ENCODE measurements at regions not wholly inside any gene's neighbourhood (a gene's known extent, or its start where the extent isn't known, plus 50 kb on each side); places are given as distances from the start of the nearest gene placed in this dataset.
"Not testable (repeated sequence)": the region's sequence is repeated elsewhere in the genome, so short reads cannot be mapped to it uniquely, and the experiment has no call there.

GRCh38 chr5:42090162-42090561 is 165.1 kb downstream of the FBXO4 start:
- DNase-seq, result no peak

DNA sequence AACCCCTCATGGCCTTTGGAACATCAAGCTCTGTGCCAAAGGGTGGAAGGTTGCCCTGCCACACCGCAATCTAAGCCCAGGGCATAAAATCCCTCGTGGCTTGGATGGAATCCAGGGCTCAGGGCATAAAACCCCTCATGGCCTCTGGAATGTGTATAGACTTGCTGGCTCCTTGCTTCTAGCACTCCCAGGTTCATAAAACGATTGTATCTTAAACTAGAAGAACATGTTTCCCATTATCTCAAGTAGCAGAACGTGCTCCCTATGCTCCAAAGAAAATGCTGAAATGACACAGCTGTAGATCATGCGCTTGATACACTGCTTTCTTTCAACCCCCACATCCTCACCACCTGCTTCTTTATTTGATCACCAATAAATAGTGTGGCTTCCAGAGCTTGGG is 174.8 kb downstream of the FBXO4 start:
- not testable (repeated sequence) for DNase-seq

- DNase-seq, result no peak
Measured at GRCh38 chr5:42108468-42108867, 183.4 kb downstream of the FBXO4 start.

DNA sequence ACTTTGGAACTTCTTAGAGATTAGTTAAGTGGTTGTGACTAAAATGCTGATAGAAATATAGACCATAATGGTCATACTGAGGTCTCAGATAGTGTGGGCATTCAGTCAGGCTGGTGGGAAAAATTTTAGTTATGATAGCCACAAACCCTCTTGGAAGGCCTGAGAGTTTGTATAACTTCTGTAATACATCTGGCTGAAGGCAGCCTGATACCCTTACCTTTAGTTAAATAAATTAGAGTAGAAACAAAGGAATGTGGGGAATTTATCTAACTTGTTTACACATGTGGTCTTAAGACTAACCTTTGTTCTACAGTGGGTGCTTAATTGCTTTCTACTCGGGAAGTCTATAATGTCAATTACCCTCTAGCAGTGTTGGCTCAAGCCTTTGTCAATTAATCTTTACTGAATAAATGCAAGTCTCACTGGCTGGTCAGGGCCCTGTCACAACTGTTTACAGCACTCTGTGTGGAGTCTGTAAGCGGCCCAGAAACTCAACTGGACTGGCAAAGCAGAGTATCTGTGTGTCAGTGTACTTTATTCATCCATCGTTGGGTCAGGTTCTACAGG is 184.0 kb downstream of the FBXO4 start:
- no peak for DNase-seq

GRCh38 chr5:42115721-42116120 is 190.6 kb downstream of the FBXO4 start:
- not testable (repeated sequence) for DNase-seq

GRCh38 chr5:42120070-42120469 is 195.0 kb downstream of the FBXO4 start:
- DNase-seq, result no peak

GRCh38 chr5:42121401-42121800 is 196.3 kb downstream of the FBXO4 start:
- DNase-seq, result no peak

DNA sequence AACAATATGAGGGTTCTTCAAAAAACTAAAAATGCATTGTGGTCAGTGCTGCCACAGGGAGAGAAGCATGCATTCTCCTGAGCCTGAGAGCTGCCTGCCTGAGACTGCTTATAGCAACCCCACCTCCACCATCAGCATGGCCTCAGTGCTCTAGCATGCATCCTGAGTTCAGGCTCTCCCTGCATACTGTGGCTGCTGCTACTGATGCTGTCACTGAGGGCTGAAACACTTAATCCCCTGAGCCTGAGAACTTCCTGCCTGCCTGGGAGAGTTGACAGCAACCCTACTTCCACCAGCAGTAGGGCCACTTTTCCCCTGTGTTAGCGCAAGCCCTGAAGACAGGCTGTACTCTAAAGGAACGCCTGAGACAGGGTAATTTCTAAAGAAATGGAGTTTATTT is 206.0 kb downstream of the FBXO4 start:
- DNase-seq, result no peak

GRCh38 chr5:42143361-42143760 is 218.3 kb downstream of the FBXO4 start:
- DNase-seq, result no peak

GRCh38 chr5:42148813-42149212 is 223.7 kb downstream of the FBXO4 start:
- DNase-seq, result no peak

- DNase-seq, result no peak
Measured at GRCh38 chr5:42157215-42157614, 232.1 kb downstream of the FBXO4 start.

DNA sequence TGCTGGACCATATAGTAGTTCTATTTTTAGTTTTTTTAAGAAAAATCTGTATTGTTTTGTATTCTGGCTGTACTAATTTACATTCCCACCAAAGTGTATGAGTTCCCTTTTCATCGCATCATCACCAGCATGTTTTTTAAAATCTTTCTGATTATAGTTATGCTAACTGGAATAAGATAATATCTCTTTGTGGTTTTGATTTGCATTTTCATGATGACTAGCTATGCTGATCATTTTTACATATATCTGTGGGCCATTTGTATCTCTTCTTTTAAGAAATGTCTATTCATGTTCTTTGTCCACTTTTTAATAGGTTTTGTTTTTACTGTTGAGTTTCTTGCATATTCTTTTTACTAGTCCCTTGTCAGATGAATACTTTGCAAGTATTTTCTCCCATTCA is 238.0 kb downstream of the FBXO4 start:
- DNase-seq, result no peak

- no peak for DNase-seq
Measured at GRCh38 chr5:42168091-42168670, 243.1 kb downstream of the FBXO4 start.

DNA sequence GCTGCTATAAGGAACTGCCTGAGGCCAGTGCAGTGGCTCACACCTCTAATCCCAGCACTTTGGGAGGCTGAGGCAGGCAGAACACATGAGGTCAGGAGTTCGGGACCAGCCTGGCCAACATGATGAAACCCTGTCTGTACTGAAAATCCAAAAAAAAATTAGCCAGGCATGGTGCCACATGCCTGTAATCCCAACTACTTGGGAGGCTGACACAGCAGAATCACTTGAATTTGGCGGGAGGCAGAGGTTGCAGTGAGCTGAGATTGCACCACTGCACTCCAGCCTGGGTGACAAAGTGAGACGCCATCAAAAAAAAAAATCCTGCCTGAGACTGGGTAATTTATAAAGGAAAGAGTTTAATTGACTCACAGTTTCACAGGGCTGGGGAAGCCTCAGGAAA is 247.1 kb upstream of the GHR start:
- DNase-seq, result not testable (repeated sequence)

GRCh38 chr5:42179843-42180242 is 243.4 kb upstream of the GHR start:
- DNase-seq, result not testable (repeated sequence)

DNA sequence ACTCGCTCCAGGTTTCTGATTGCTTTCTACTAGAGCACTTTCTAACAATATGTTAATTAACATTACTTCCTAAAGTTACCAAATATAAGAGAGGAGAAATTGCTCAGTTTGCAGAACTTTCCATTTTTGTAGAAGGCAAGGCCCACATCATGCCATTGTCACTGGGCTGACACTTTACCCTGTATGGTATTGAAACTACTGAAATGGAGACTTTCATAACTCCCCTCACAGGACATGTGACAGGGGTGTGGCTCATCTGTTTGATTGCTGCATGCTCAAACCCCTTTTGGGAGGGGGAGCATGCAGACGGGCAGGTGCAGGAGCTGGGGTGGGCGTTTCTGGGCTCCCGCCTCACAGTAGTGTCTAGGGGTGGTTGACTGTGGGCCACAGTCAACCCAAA is 206.3 kb upstream of the GHR start:
- no peak for DNase-seq

GRCh38 chr5:42217791-42218190 is 205.4 kb upstream of the GHR start:
- no peak for DNase-seq

GRCh38 chr5:42225009-42225408 is 198.2 kb upstream of the GHR start:
- no peak for DNase-seq

DNA sequence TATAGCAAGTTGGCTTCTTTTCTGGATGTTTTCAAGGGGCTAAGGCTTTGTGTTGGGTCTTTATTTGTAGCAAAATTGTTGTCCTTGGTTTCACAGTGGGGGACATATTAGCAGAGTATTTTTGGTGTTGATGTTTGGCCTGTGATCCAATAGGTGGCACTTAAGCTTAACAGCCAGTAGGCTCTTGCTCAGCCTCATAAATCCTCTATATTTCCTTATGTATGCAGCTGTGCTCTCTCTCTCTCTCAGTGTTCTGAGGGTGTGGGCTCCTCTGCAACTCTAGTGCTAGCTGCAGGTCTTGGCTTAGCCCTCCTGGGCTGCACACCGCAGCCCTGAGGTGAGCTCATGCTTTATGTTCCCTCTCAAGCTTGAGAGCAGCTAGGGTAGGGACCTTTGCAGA is 195.0 kb upstream of the GHR start:
- no peak for DNase-seq

DNA sequence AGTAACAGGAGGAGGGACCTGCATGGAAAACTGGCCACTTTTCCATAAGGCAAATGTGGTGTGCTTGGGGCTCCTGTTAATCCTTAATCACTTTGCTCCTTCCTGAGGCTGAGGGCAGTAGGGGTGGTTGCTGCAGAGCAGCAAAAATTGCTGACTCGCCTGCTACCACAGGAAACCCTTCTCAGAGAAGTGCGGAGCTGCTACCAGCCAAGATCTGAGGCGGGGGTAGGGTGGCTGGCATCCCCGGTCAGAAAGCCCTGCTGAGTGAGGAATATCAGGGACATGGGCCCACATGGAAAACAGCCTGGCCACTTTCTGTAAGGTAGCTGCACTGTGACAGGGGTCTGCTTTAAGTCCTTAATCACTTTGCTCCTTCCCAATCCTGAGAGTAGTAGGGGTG is 192.4 kb upstream of the GHR start:
- no peak for DNase-seq

- no peak for DNase-seq
Measured at GRCh38 chr5:42235241-42235640, 188.0 kb upstream of the GHR start.

- DNase-seq, result no peak
Measured at GRCh38 chr5:42235837-42236236, 187.4 kb upstream of the GHR start.

GRCh38 chr5:42241636-42242035 is 181.6 kb upstream of the GHR start:
- DNase-seq, result no peak

GRCh38 chr5:42242210-42242609 is 181.0 kb upstream of the GHR start:
- no peak for DNase-seq

- DNase-seq, result no peak
Measured at GRCh38 chr5:42242881-42243485, 180.3 kb upstream of the GHR start.

Measured in CD4-positive, alpha-beta T cell treated with Interleukin-17A for 4 hours (primary cell).